22Rv1 (cell line): ENCODE measurements at regions not wholly inside any gene's neighbourhood (a gene's known extent, or its start where the extent isn't known, plus 50 kb on each side); places are given as distances from the start of the nearest gene placed in this dataset.

Experiments used
- ZFX ChIP-seq: fragments of 450-650 bp; IDR thresholded peaks from 2 replicates; pipeline ENCODE4 v1.6.1; 2017; ENCODE audit warnings: antibody characterized with exemption, borderline replicate concordance
- TF ChIP-seq, protein P1 (sequence below): fragments of 450-650 bp; IDR thresholded peaks from 2 replicates; pipeline ENCODE4 v1.5.1; 2017; ENCODE audit warnings: mild to moderate bottlenecking

DNA sequence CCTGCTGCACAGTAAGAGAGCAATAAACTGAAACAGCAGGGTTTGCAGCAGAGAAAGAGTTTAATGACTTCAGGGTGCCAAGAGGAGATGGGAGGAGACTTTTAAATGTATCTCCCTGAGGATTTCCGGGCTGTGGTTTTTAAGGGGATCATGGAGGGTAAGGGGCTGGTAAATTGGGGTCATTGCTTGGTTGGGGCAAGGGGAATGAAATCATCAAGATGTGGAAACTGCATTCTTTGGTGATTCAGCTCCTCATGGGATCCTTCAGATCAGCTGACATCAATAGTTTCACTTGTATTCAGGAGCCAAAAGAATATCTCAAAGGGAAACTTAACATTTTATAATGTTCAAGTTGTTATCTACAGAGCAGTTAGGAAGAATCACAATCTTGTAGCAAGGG lies 174.3 kb upstream of the ANXA10 start:
- TF ChIP-seq, protein P1, sequence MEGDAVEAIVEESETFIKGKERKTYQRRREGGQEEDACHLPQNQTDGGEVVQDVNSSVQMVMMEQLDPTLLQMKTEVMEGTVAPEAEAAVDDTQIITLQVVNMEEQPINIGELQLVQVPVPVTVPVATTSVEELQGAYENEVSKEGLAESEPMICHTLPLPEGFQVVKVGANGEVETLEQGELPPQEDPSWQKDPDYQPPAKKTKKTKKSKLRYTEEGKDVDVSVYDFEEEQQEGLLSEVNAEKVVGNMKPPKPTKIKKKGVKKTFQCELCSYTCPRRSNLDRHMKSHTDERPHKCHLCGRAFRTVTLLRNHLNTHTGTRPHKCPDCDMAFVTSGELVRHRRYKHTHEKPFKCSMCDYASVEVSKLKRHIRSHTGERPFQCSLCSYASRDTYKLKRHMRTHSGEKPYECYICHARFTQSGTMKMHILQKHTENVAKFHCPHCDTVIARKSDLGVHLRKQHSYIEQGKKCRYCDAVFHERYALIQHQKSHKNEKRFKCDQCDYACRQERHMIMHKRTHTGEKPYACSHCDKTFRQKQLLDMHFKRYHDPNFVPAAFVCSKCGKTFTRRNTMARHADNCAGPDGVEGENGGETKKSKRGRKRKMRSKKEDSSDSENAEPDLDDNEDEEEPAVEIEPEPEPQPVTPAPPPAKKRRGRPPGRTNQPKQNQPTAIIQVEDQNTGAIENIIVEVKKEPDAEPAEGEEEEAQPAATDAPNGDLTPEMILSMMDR: no peak
- TF ChIP-seq ZFX: no peak
